ENCODE measurements at regions not wholly inside any gene's neighbourhood (a gene's known extent, or its start where the extent isn't known, plus 50 kb on each side); places are given as distances from the start of the nearest gene placed in this dataset.

GRCh38 chr2:67036444-67036843 lies 360.7 kb upstream of the ETAA1 start:
- no peaks in the 10 kb centered on the region for H3K4me1 Mint-ChIP-seq
- peaks cover 0 to 8% (median 0%) of the 10 kb centered on the region in 7 donors for H3K9me3 Mint-ChIP-seq
- H3K36me3 Mint-ChIP-seq, result no peaks in the 10 kb centered on the region
- ATAC-seq (ENCODE audit: low read depth in 2 of 2), result no peak
- H3K27me3 Mint-ChIP-seq, result peaks cover 0 to 4% (median 0%) of the 10 kb centered on the region in 3 donors
- H3K4me3 Mint-ChIP-seq, result no peak overlapping the region
- DNase-seq, result no peak
- no peak overlapping the region for H3K27ac Mint-ChIP-seq

DNA sequence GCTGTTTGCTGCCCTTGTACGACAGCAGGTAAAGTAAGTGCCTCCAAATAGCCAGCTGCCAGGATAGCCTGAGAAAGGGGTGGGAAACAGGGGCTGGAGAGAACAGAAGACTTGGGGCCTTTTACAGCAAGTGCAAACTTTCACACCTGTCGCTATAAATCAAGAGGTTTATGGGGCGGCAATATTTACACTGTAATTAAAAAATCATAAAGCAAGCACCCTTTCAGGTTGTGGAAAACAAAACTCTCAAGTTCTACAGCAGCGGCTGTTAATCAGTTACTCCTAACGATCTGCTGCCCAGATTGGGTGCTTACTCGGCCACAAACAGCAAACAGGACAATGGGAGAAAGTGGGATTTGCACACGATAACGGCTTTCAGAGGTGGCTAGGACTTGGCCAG lies 359.5 kb upstream of the ETAA1 start:
- DNase-seq, result no peak
- Mint-ChIP-seq H3K27ac (no peak overlapping the region), H3K4me1 (no peaks in the 10 kb centered on the region), H3K4me3 (no peak overlapping the region), H3K27me3 (no peaks in the 10 kb centered on the region), H3K9me3 (peaks cover 0 to 6% (median 0%) of the 10 kb centered on the region in 7 donors), H3K36me3 (no peaks in the 10 kb centered on the region)
- no peak for ATAC-seq (ENCODE audit: low read depth in 2 of 2)

GRCh38 chr2:67038195-67038594 lies 358.9 kb upstream of the ETAA1 start:
- Mint-ChIP-seq H3K36me3 (no peaks in the 10 kb centered on the region), H3K27ac (no peak overlapping the region)

DNA sequence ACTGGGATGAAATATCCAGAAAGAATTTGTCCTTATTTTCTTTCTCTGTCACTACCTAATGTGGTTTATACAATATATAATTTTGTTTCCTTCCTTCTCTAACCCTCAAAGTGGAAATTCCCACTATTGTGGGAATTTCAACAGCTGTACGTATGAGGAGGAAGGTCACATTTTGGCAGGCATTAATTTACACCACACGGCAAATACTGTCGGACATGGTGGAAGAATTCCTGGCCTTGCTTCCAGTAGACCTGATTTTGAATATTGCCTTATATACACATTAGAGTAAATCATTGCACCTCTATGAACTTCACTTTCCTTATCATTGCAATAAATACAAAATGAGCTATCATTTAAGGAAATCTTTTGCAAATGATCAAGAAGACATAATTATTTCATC lies 358.1 kb upstream of the ETAA1 start:
- Mint-ChIP-seq H3K4me3 (no peak overlapping the region), H3K9me3 (peaks cover 0 to 6% (median 0%) of the 10 kb centered on the region in 7 donors), H3K4me1 (no peaks in the 10 kb centered on the region), H3K27ac (no peak overlapping the region), H3K27me3 (no peaks in the 10 kb centered on the region), H3K36me3 (no peaks in the 10 kb centered on the region)
- ATAC-seq (ENCODE audit: low read depth in 2 of 2) (no peak), DNase-seq (no peak)

More at GRCh38 chr2:67038195-67038594, 358.9 kb upstream of the ETAA1 start:
- H3K9me3 Mint-ChIP-seq, result peaks cover 0 to 6% (median 0%) of the 10 kb centered on the region in 7 donors
- DNase-seq, result no peak
- no peaks in the 10 kb centered on the region for H3K27me3 Mint-ChIP-seq
- ATAC-seq (ENCODE audit: low read depth in 2 of 2), result no peak
- no peaks in the 10 kb centered on the region for H3K4me1 Mint-ChIP-seq
- no peak overlapping the region for H3K4me3 Mint-ChIP-seq

GRCh38 chr2:67039517-67040103 lies 357.5 kb upstream of the ETAA1 start:
- ATAC-seq (ENCODE audit: low read depth in 2 of 2) (no peak), DNase-seq (no peak)
- no peaks in the 10 kb centered on the region for H3K36me3 Mint-ChIP-seq
- H3K4me1 Mint-ChIP-seq, result no peaks in the 10 kb centered on the region
- peaks cover 0 to 6% (median 0%) of the 10 kb centered on the region in 7 donors for H3K9me3 Mint-ChIP-seq
- H3K4me3 Mint-ChIP-seq, result no peak overlapping the region
- H3K27ac Mint-ChIP-seq, result no peak overlapping the region
- no peaks in the 10 kb centered on the region for H3K27me3 Mint-ChIP-seq

- ATAC-seq (ENCODE audit: low read depth in 2 of 2) (no peak), DNase-seq (no peak)
- Mint-ChIP-seq H3K4me3 (no peak overlapping the region), H3K4me1 (no peaks in the 10 kb centered on the region), H3K27ac (no peak overlapping the region), H3K27me3 (no peaks in the 10 kb centered on the region), H3K36me3 (no peaks in the 10 kb centered on the region), H3K9me3 (peaks cover 0 to 6% (median 0%) of the 10 kb centered on the region in 7 donors)
Observed at GRCh38 chr2:67041051-67041450, 356.1 kb upstream of the ETAA1 start.

DNA sequence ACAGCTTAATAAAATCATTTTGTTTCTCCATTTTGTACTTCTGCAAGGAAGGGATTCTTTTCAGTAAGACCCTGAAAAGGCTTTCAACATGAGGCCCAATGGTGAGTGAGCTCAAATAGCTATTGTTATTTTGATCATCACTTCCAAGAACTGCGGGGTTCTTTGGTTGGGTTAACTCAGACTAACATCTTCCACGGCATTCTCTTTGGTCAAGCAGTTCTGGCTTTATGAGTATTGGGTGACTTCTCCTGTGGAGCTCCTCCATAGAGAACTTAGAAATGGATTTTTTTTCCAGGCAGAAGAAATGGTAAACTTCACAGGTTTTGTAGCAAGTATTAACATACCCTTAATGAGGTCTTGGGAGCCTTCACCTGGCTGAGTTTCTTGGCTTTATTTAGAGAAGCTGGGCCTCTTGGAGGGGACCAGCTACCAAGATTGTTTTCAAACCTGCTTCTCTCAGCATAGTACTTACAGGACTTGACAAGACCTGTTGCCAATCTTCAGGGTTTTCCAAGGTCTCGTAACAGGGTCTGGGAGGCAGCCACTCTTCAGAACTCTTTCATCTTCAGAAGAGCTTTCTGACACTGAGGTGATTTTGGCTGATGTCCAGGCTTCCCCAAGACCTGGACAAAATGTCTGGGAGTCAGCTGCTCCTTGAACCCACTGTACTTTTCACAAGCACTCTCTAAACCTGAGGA lies 353.2 kb upstream of the ETAA1 start:
- Mint-ChIP-seq H3K36me3 (no peaks in the 10 kb centered on the region), H3K9me3 (peaks cover 0 to 4% (median 0%) of the 10 kb centered on the region in 7 donors), H3K4me3 (no peak overlapping the region), H3K27me3 (no peaks in the 10 kb centered on the region), H3K27ac (no peak overlapping the region), H3K4me1 (no peaks in the 10 kb centered on the region)
- ATAC-seq (ENCODE audit: low read depth in 2 of 2) (no peak), DNase-seq (no peak)

GRCh38 chr2:67046591-67046990 lies 350.5 kb upstream of the ETAA1 start:
- H3K36me3 Mint-ChIP-seq, result no peaks in the 10 kb centered on the region
- ATAC-seq (ENCODE audit: low read depth in 2 of 2), result no peak
- no peak for DNase-seq
- H3K27me3 Mint-ChIP-seq, result no peaks in the 10 kb centered on the region
- H3K9me3 Mint-ChIP-seq, result peaks cover 0 to 8% (median 1%) of the 10 kb centered on the region in 7 donors
- H3K27ac Mint-ChIP-seq, result no peak overlapping the region
- H3K4me1 Mint-ChIP-seq, result no peaks in the 10 kb centered on the region
- no peak overlapping the region for H3K4me3 Mint-ChIP-seq

DNA sequence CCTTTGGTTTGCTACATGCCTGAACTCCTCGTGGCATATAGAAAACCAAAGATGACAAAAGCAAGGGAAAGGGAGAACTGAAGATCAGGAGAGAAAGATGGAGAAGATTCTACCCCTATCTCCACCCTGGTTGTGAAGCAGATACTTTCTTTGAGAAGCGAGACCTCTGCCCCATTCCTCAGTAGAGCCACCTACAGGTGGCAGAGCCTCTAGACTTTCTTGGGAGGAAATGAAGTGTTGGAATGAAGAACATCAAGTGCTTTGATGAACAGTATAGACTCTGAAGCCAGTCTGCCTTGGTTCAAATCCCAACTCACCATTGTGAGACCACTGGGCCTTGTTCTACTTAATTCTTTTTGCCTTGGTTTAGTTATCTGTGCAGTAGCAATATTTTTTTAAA lies 348.8 kb upstream of the ETAA1 start:
- no peaks in the 10 kb centered on the region for H3K36me3 Mint-ChIP-seq
- ATAC-seq (ENCODE audit: low read depth in 2 of 2) (no peak), DNase-seq (no peak)
- H3K4me1 Mint-ChIP-seq, result no peaks in the 10 kb centered on the region
- no peaks in the 10 kb centered on the region for H3K27me3 Mint-ChIP-seq
- H3K4me3 Mint-ChIP-seq, result no peak overlapping the region
- H3K27ac Mint-ChIP-seq, result no peak overlapping the region
- peaks cover 0 to 8% (median 3%) of the 10 kb centered on the region in 7 donors for H3K9me3 Mint-ChIP-seq

DNA sequence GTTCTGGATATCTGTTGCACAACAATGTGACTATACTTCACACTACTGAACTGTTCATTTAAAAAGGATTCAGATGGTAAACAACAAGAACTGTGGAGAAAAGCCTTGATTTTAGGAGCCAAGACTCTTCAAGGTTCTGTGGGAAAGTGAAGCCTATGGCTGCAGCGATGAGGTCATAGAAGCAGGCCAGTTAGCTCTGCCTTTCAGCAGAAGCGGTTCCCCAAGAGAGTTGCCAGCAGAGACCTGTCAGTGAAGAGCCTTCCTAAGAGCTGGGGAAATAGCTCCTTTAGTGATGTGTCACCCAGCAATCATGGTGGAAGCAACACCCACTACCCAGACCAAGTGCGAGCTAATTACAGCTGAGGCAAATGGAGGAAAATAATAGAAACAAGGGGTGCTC lies 346.5 kb upstream of the ETAA1 start:
- Mint-ChIP-seq H3K27ac (no peak overlapping the region), H3K9me3 (peaks cover 0 to 8% (median 3%) of the 10 kb centered on the region in 7 donors), H3K27me3 (no peaks in the 10 kb centered on the region), H3K4me3 (no peak overlapping the region), H3K36me3 (no peaks in the 10 kb centered on the region), H3K4me1 (no peaks in the 10 kb centered on the region)
- DNase-seq, result no peak
- no peak for ATAC-seq (ENCODE audit: low read depth in 2 of 2)

DNA sequence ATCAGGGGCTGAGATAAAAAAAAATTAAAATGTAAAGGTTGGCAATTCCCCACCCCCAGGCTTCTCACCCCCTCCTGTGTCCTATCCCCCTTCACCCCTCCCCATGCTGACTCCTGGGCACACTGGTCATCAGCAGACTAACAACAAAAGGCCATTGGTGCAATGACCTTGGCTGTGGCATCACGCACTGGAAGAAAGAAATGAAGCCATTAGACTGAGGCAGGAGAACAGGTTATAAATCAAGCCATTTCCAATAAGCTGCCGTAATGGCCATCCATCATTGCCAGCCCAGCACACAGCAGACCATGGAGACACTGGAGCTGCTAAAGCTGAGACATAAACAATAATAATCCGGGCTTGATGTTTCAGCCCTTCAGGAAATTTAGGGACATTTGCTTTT lies 342.4 kb upstream of the ETAA1 start:
- Mint-ChIP-seq H3K36me3 (no peaks in the 10 kb centered on the region), H3K27me3 (no peaks in the 10 kb centered on the region), H3K4me1 (no peaks in the 10 kb centered on the region), H3K27ac (no peak overlapping the region), H3K9me3 (peaks cover 0 to 7% (median 2%) of the 10 kb centered on the region in 7 donors), H3K4me3 (no peak overlapping the region)
- DNase-seq (no peak), ATAC-seq (ENCODE audit: low read depth in 2 of 2) (no peak)

DNA sequence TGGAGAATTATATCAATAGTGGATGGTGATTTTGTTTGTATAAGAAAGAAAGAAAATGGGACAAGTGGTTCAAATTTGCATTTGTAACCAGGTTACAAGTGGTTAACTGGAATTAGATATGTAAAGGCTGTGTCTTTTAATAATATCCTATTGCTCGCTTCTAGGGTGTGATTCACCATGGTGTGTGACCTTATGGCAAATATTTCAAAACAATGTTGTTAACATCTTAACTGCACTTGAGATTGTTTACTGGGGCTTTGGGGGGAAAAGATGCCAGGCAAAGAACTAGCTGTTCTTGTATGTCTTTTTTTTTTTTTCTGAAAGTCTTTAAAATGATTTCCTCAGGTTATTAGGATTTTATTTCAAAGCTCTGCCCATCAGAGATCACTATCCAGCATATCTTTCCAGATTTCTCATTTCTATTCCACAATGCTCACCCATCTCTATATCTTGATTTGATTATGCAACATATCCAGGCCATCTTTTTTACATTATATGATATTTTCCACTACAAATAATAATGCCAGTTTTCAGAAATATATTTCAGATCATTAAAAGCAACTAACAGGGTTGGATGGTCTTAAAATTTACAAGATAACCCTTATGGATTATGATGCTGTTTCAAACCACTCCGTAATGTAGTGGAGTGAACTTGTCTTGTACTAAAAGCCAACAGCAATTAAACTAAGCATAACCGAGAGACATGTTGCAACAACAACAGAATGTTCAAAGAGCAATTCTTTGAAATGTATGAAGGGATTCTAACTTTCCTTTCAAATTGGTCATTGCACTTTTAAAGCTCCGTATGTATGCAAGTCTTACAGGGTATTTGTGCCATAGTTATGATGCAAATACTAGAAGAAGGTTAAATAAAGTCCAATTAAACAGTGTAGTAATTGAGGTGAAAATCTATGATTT lies 341.5 kb upstream of the ETAA1 start:
- Mint-ChIP-seq H3K36me3 (no peaks in the 10 kb centered on the region), H3K27ac (no peak overlapping the region), H3K27me3 (no peaks in the 10 kb centered on the region), H3K4me3 (no peak overlapping the region), H3K9me3 (peaks cover 0 to 9% (median 0%) of the 10 kb centered on the region in 7 donors), H3K4me1 (no peaks in the 10 kb centered on the region)
- no peak for DNase-seq
- no peak for ATAC-seq (ENCODE audit: low read depth in 2 of 2)

DNA sequence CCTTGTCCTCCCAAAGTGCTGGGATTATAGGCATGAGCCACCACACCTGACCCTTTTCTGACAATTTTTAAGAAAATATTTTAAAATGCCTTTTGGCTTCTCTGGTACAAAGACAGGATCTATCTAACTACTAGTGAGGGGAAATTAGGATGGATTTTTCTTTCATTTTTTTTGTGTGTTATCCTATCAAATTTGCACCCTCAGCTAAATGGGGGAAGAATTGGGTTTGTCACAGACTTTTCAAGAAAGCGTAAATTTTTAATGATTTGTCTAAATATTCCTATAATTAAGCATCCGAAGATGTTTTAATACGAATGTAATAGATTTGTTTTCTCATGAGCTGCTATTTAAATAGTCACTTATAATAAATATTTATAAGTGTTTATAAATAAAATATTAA lies 340.0 kb upstream of the ETAA1 start:
- DNase-seq (no peak), ATAC-seq (ENCODE audit: low read depth in 2 of 2) (no peak)
- Mint-ChIP-seq H3K36me3 (no peaks in the 10 kb centered on the region), H3K9me3 (peaks cover 0 to 9% (median 0%) of the 10 kb centered on the region in 7 donors), H3K27me3 (no peaks in the 10 kb centered on the region), H3K4me3 (no peak overlapping the region), H3K4me1 (no peaks in the 10 kb centered on the region), H3K27ac (no peak overlapping the region)

Data from naive B cell (primary cell).